Endodermal cell (in vitro differentiated cells): ENCODE measurements at regions not wholly inside any gene's neighbourhood (a gene's known extent, or its start where the extent isn't known, plus 50 kb on each side); places are given as distances from the start of the nearest gene placed in this dataset.

ENCODE experiments used
- DNase-seq: peaks from one replicate; pipeline ENCODE4 v3.0.0-alpha.2; 2017
- H3K27ac ChIP-seq: 2 replicates; pipeline ENCODE4 v1.5.1; 2013; ENCODE audit warnings: mild to moderate bottlenecking, low read depth, low read length, moderate library complexity
- H3K27me3 ChIP-seq: 2 replicates; pipeline ENCODE4 v1.6.1; 2013; ENCODE audit warnings: mild to moderate bottlenecking, low read length, moderate library complexity; ENCODE audit not compliant: insufficient read depth, control insufficient read depth, poor library complexity, severe bottlenecking
- H3K36me3 ChIP-seq: 2 replicates; pipeline ENCODE4 v1.7.0; 2013; ENCODE audit warnings: mild to moderate bottlenecking, low read length, moderate library complexity; ENCODE audit not compliant: control insufficient read depth, insufficient read depth
- H3K4me1 ChIP-seq: one replicate; pipeline ENCODE4 v1.7.0; 2013; ENCODE audit warnings: low read length; ENCODE audit not compliant: control insufficient read depth, insufficient read depth
- H3K4me3 ChIP-seq: 2 replicates; pipeline ENCODE4 v1.5.1; 2013; ENCODE audit warnings: mild to moderate bottlenecking, low read length, moderate library complexity
- H3K9ac ChIP-seq: 2 replicates; pipeline ENCODE4 v1.6.1; 2013; ENCODE audit warnings: mild to moderate bottlenecking, low read length, moderate library complexity; ENCODE audit not compliant: poor library complexity, severe bottlenecking; ENCODE audit errors: extremely low read depth
- H3K9me3 ChIP-seq: 2 replicates; pipeline ENCODE4 v1.6.1; 2013; ENCODE audit warnings: mild to moderate bottlenecking, low read length, moderate library complexity; ENCODE audit not compliant: control insufficient read depth
- H3K27ac Mint-ChIP-seq: 2 replicates; pipeline ENCODE4 v1.8.0; 2020; ENCODE audit warnings: mixed read lengths
- H3K27me3 Mint-ChIP-seq: 2 replicates; pipeline ENCODE4 v1.8.0; 2021; ENCODE audit warnings: mild to moderate bottlenecking, mixed read lengths; ENCODE audit not compliant: insufficient read depth
- H3K36me3 Mint-ChIP-seq: 2 replicates; pipeline ENCODE4 v1.8.0; 2020; ENCODE audit warnings: low read depth, mixed read lengths
- H3K4me1 Mint-ChIP-seq: 2 replicates; pipeline ENCODE4 v1.8.0; 2020; ENCODE audit warnings: mixed read lengths
- H3K4me3 Mint-ChIP-seq: 2 replicates; pipeline ENCODE4 v1.8.0; 2020; ENCODE audit warnings: mild to moderate bottlenecking, moderate library complexity, mixed read lengths
- H3K9me3 Mint-ChIP-seq: 2 replicates; pipeline ENCODE4 v1.8.0; 2020; ENCODE audit warnings: mild to moderate bottlenecking, mixed read lengths
- CTCF ChIP-seq: fragments of 200-600 bp; sonication (generic); conservative IDR thresholded peaks from 2 replicates; pipeline ENCODE4 v1.5.0; 2021; ENCODE audit warnings: antibody characterized with exemption, mild to moderate bottlenecking
- WGBS, 2 experiments: methylation state at CpG; one replicate each; pipeline versions ENCODE4 v1.1.5 to v1.1.7; 2013; ENCODE audit warnings: missing lambda C conversion rate in 2 of 2, mixed read lengths in 1 of 2; ENCODE audit not compliant: insufficient coverage in 1 of 2, insufficient read length in 1 of 2; 5-methylcytosine and 5-hydroxymethylcytosine counted together

DNA sequence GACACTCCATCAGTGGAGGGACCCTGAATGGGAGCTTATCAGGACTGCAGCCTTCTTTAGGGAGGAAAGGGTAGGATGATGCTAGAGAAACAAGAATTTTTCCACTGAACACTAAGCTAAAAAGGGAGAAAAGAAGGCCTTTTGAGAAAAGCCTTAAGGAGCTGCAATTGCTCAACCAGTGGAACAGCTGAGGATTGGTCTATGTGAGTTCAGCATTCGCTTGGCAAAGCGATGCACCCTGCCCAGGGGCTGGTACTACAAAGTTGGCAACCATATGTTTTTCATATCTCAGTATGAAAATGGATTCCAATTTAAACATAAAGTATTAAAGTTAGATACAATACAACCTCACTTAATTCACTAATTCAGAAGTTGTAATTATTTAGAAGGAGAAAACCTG is 117.8 kb upstream of the FAM20A start:
- DNase-seq, result no peak
- TF ChIP-seq CTCF, result no peak
- WGBS, 2 experiments, result 92 to 100% methylated on average over 2 of the region's 2 CpGs
- Mint-ChIP-seq H3K9me3 (no peaks in the 10 kb centered on the region), H3K27ac (no peak overlapping the region), H3K36me3 (no peaks in the 10 kb centered on the region), H3K4me1 (peaks cover 4% of the 10 kb centered on the region), H3K4me3 (no peak overlapping the region), H3K27me3 (no peaks in the 10 kb centered on the region)
- no peaks in the 10 kb centered on the region for H3K27me3 ChIP-seq
- peaks cover 10% of the 10 kb centered on the region for H3K4me1 ChIP-seq
- H3K27ac ChIP-seq, result no peak overlapping the region
- no peak overlapping the region for H3K4me3 ChIP-seq
- H3K9me3 ChIP-seq, result no peaks in the 10 kb centered on the region
- H3K9ac ChIP-seq, result no peak overlapping the region
- H3K36me3 ChIP-seq, result no peaks in the 10 kb centered on the region

DNA sequence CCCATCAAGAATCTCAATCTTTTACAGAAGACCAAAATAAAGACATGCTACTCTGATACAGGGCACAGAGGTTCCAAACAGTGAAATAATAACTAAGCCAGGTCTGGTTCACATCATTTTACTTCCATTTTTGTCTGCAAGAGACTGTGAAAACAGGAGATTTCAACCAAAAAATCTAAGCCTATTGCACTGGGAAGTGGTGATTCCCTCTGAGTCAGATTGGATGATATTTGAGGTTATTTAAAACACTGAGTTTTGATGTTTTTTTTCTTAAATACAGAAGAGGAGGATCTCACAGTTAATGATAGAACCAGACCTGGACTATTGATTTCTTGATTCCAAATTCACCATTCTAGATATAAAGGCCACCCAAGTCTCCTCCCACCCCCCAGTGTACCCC is 117.3 kb upstream of the FAM20A start:
- Mint-ChIP-seq H3K27me3 (no peaks in the 10 kb centered on the region), H3K36me3 (no peaks in the 10 kb centered on the region), H3K4me3 (no peak overlapping the region), H3K4me1 (peaks cover 9% of the 10 kb centered on the region), H3K9me3 (no peaks in the 10 kb centered on the region), H3K27ac (no peak overlapping the region)
- H3K9me3 ChIP-seq, result no peaks in the 10 kb centered on the region
- no peaks in the 10 kb centered on the region for H3K27me3 ChIP-seq
- peaks cover 14% of the 10 kb centered on the region for H3K4me1 ChIP-seq
- no peak overlapping the region for H3K9ac ChIP-seq
- no peak for DNase-seq
- H3K27ac ChIP-seq, result no peak overlapping the region
- TF ChIP-seq CTCF, result no peak
- no peaks in the 10 kb centered on the region for H3K36me3 ChIP-seq
- H3K4me3 ChIP-seq, result no peak overlapping the region

DNA sequence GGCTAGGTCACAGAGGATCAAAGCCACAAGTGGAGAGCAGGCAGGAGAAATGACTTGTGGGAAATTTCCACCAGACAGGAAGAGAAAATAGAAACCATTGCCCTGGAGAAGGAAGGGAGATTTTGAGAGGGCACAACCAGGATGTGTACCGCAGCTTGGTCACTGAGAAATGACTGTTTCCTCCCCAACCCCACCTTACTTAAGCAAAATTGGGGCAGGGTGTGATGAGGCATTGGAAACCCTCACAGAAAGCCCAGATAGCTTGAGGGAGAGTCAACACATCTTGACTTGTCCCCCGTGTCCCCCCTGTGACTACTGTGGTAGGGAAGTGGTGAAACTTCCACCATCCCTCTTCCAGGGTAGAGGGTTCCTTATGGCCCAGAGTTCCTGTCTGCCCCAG is 113.5 kb upstream of the FAM20A start:
- Histone ChIP-seq H3K27me3 (peaks cover 4% of the 10 kb centered on the region), H3K36me3 (no peaks in the 10 kb centered on the region), H3K4me1 (peaks cover 16% of the 10 kb centered on the region), H3K9ac (no peak overlapping the region), H3K27ac (no peak overlapping the region), H3K9me3 (no peaks in the 10 kb centered on the region), H3K4me3 (no peak overlapping the region)
- no peaks in the 10 kb centered on the region for H3K36me3 Mint-ChIP-seq
- H3K9me3 Mint-ChIP-seq, result no peaks in the 10 kb centered on the region
- 88% methylated on average over 2 of the region's 2 CpGs; no CpG with 5 or more reads in 1 of the 2 experiments for WGBS, 2 experiments
- H3K27ac Mint-ChIP-seq, result no peak overlapping the region
- H3K4me1 Mint-ChIP-seq, result peaks cover 23% of the 10 kb centered on the region
- no peak for DNase-seq
- H3K27me3 Mint-ChIP-seq, result no peaks in the 10 kb centered on the region
- no peak for TF ChIP-seq CTCF
- no peak overlapping the region for H3K4me3 Mint-ChIP-seq
